ENCODE measurements at regions not wholly inside any gene's neighbourhood (a gene's known extent, or its start where the extent isn't known, plus 50 kb on each side); places are given as distances from the start of the nearest gene placed in this dataset.

- no peak overlapping the region for H3K4me3 Mint-ChIP-seq
- no peaks in the 10 kb centered on the region for H3K4me1 Mint-ChIP-seq
- 100% methylated on average over 1 of the region's 2 CpGs for WGBS (ENCODE audit: insufficient coverage)
- ChIA-PET CTCF (no interaction called here), POLR2A (no interaction called here)
- DNase-seq (no peak), ATAC-seq (ENCODE audit: low read depth) (no peak)
- no peak for TF ChIP-seq CTCF (IDR thresholded peaks at IDR 0.05)
- no peak for TF ChIP-seq EZH2 (IDR thresholded peaks at IDR 0.05; ENCODE audit: borderline replicate concordance, insufficient read depth, low read depth, low read length, poor library complexity, severe bottlenecking)
- H3K36me3 ChIP-seq (replicated peaks in 1 of 2; ENCODE audit: control extremely low read depth in 1 of 2, control insufficient read depth in 1 of 2, extremely low read depth in 1 of 2, insufficient read depth in 2 of 2, low read length in 1 of 2): no peaks in the 10 kb centered on the region
- H3K27ac Mint-ChIP-seq: no peak overlapping the region
- H3K27me3 Mint-ChIP-seq: no peaks in the 10 kb centered on the region
- H3K9me3 ChIP-seq (ENCODE audit: control extremely low read depth in 1 of 3, control insufficient read depth in 2 of 3, insufficient read depth in 1 of 3, low read length in 2 of 3): no peaks in the 10 kb centered on the region
- H3K79me2 ChIP-seq (ENCODE audit: control insufficient read depth, insufficient read depth, low read length): no peaks in the 10 kb centered on the region
- H3K27me3 ChIP-seq (replicated peaks in 1 of 4; ENCODE audit: control extremely low read depth in 1 of 4, control insufficient read depth in 3 of 4, insufficient read depth in 4 of 4, low read length in 3 of 4): no peaks in the 10 kb centered on the region
- no peak overlapping the region for H3K4me2 ChIP-seq (replicated peaks; ENCODE audit: low read depth, low read length, poor library complexity, severe bottlenecking)
- H3K9me3 Mint-ChIP-seq (ENCODE audit: insufficient read depth): peaks cover 6% of the 10 kb centered on the region
- intact Hi-C loops (cut with micrococcal nuclease): no loop called here
- H3K4me3 ChIP-seq (ENCODE audit: control extremely low read depth in 1 of 5, extremely low read depth in 1 of 5, insufficient read depth in 1 of 5, low read depth in 2 of 5, low read length in 4 of 5): no peak overlapping the region
- no peak overlapping the region for H3K9ac ChIP-seq (ENCODE audit: low read length)
- H3K27ac ChIP-seq (ENCODE audit: low read length in 2 of 2): no peak overlapping the region
- H3K4me1 ChIP-seq (ENCODE audit: control insufficient read depth in 2 of 2, insufficient read depth in 2 of 2, low read length in 2 of 2): no peaks in the 10 kb centered on the region
- H4K20me1 ChIP-seq (ENCODE audit: control insufficient read depth, insufficient read depth, low read length, poor library complexity, severe bottlenecking): no peaks in the 10 kb centered on the region
- no peak overlapping the region for H2AFZ ChIP-seq (ENCODE audit: insufficient read depth, low read depth, low read length, poor library complexity, severe bottlenecking)
Observed at GRCh38 chr5:98498028-98498427, 275.4 kb upstream of the RGMB start.

- H3K27me3 Mint-ChIP-seq: peaks cover 4% of the 10 kb centered on the region
- Histone ChIP-seq H3K79me2 (ENCODE audit: control insufficient read depth, insufficient read depth, low read length) (no peaks in the 10 kb centered on the region), H3K4me1 (ENCODE audit: control insufficient read depth in 2 of 2, insufficient read depth in 2 of 2, low read length in 2 of 2) (no peaks in the 10 kb centered on the region), H3K9ac (ENCODE audit: low read length) (no peak overlapping the region), H4K20me1 (ENCODE audit: control insufficient read depth, insufficient read depth, low read length, poor library complexity, severe bottlenecking) (no peaks in the 10 kb centered on the region), H3K36me3 (replicated peaks in 1 of 2; ENCODE audit: control extremely low read depth in 1 of 2, control insufficient read depth in 1 of 2, extremely low read depth in 1 of 2, insufficient read depth in 2 of 2, low read length in 1 of 2) (no peaks in the 10 kb centered on the region), H3K27ac (ENCODE audit: low read length in 2 of 2) (no peak overlapping the region), H3K9me3 (ENCODE audit: control extremely low read depth in 1 of 3, control insufficient read depth in 2 of 3, insufficient read depth in 1 of 3, low read length in 2 of 3) (no peaks in the 10 kb centered on the region), H3K27me3 (replicated peaks in 1 of 4; ENCODE audit: control extremely low read depth in 1 of 4, control insufficient read depth in 3 of 4, insufficient read depth in 4 of 4, low read length in 3 of 4) (no peaks in the 10 kb centered on the region), H3K4me3 (ENCODE audit: control extremely low read depth in 1 of 5, extremely low read depth in 1 of 5, insufficient read depth in 1 of 5, low read depth in 2 of 5, low read length in 4 of 5) (no peak overlapping the region), H3K4me2 (replicated peaks; ENCODE audit: low read depth, low read length, poor library complexity, severe bottlenecking) (no peak overlapping the region), H2AFZ (ENCODE audit: insufficient read depth, low read depth, low read length, poor library complexity, severe bottlenecking) (no peak overlapping the region)
- no peaks in the 10 kb centered on the region for H3K4me1 Mint-ChIP-seq
- intact Hi-C loops (cut with micrococcal nuclease): no loop called here
- DNase-seq (no peak), ATAC-seq (ENCODE audit: low read depth) (no peak)
- peaks cover 3% of the 10 kb centered on the region for H3K9me3 Mint-ChIP-seq (ENCODE audit: insufficient read depth)
- POLR2A ChIA-PET: no interaction called here
- no peak overlapping the region for H3K4me3 Mint-ChIP-seq
- H3K27ac Mint-ChIP-seq: no peak overlapping the region
- TF ChIP-seq CTCF (IDR thresholded peaks at IDR 0.05): no peak
- TF ChIP-seq EZH2 (IDR thresholded peaks at IDR 0.05; ENCODE audit: borderline replicate concordance, insufficient read depth, low read depth, low read length, poor library complexity, severe bottlenecking): no peak
- 89% methylated on average over 1 of the region's 1 CpG for WGBS (ENCODE audit: insufficient coverage)
- CTCF ChIA-PET: no interaction called here
Observed at GRCh38 chr5:98499892-98500291, 273.6 kb upstream of the RGMB start.
